ENCODE measurements at regions not wholly inside any gene's neighbourhood (a gene's known extent, or its start where the extent isn't known, plus 50 kb on each side); places are given as distances from the start of the nearest gene placed in this dataset.

- no peak for DNase-seq
- H3K36me3 Mint-ChIP-seq (ENCODE audit: insufficient read depth, unreplicated experiment) = no peaks in the 10 kb centered on the region
- H3K9me3 Mint-ChIP-seq (ENCODE audit: low read depth, unreplicated experiment) = peaks cover 13% of the 10 kb centered on the region
- intact Hi-C loops (cut with micrococcal nuclease; ENCODE audit: unreplicated experiment) = no loop called here
- no peak overlapping the region for H3K27ac Mint-ChIP-seq (ENCODE audit: unreplicated experiment)
- H3K4me1 Mint-ChIP-seq (ENCODE audit: low read depth, unreplicated experiment) = no peaks in the 10 kb centered on the region
- TF ChIP-seq, protein P1, sequence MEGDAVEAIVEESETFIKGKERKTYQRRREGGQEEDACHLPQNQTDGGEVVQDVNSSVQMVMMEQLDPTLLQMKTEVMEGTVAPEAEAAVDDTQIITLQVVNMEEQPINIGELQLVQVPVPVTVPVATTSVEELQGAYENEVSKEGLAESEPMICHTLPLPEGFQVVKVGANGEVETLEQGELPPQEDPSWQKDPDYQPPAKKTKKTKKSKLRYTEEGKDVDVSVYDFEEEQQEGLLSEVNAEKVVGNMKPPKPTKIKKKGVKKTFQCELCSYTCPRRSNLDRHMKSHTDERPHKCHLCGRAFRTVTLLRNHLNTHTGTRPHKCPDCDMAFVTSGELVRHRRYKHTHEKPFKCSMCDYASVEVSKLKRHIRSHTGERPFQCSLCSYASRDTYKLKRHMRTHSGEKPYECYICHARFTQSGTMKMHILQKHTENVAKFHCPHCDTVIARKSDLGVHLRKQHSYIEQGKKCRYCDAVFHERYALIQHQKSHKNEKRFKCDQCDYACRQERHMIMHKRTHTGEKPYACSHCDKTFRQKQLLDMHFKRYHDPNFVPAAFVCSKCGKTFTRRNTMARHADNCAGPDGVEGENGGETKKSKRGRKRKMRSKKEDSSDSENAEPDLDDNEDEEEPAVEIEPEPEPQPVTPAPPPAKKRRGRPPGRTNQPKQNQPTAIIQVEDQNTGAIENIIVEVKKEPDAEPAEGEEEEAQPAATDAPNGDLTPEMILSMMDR (IDR thresholded peaks at IDR 0.05; ENCODE audit: unreplicated experiment) = no peak
- no peaks in the 10 kb centered on the region for H3K27me3 Mint-ChIP-seq (ENCODE audit: unreplicated experiment)
- CTCF ChIA-PET = no interaction called here
- H3K4me3 Mint-ChIP-seq (ENCODE audit: low read depth, unreplicated experiment) = no peak overlapping the region
- BruUV-seq (replicated peaks) = no TSS peak
These were observed 289.6 kb downstream of the EPM2A start for GRCh38 chr6:145445674-145446073.

DNA sequence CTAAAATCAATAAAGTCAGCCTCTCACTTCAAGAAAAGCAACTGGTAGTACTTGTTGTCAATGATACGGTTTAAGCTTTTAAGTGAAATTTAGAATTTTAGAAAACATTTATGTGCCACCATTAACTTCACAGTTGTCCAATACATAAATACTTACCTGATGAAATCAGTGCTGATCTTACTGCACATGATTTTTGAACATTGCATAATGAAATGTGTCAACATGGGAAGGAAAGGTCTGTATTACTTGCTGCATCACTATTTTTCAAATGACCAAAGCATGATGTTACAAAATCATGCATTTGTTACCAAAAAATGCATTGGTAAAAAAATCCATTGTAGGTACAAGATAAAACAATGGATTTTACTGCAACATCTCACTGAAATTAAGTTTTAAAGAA is 284.3 kb downstream of the EPM2A start:
- Mint-ChIP-seq H3K27ac (ENCODE audit: unreplicated experiment) (no peak overlapping the region), H3K9me3 (ENCODE audit: low read depth, unreplicated experiment) (peaks cover 5% of the 10 kb centered on the region), H3K4me1 (ENCODE audit: low read depth, unreplicated experiment) (no peaks in the 10 kb centered on the region), H3K27me3 (ENCODE audit: unreplicated experiment) (no peaks in the 10 kb centered on the region), H3K4me3 (ENCODE audit: low read depth, unreplicated experiment) (no peak overlapping the region), H3K36me3 (ENCODE audit: insufficient read depth, unreplicated experiment) (no peaks in the 10 kb centered on the region)
- intact Hi-C loops (cut with micrococcal nuclease; ENCODE audit: unreplicated experiment) = no loop called here
- no peak for DNase-seq
- CTCF ChIA-PET = no interaction called here
- BruUV-seq (replicated peaks) = no TSS peak
- TF ChIP-seq, protein P1 (IDR thresholded peaks at IDR 0.05; ENCODE audit: unreplicated experiment) = no peak

- no peak overlapping the region for H3K27ac Mint-ChIP-seq (ENCODE audit: unreplicated experiment)
- H3K27me3 Mint-ChIP-seq (ENCODE audit: unreplicated experiment) = no peaks in the 10 kb centered on the region
- no peaks in the 10 kb centered on the region for H3K4me1 Mint-ChIP-seq (ENCODE audit: low read depth, unreplicated experiment)
- BruUV-seq (replicated peaks) = no TSS peak
- CTCF ChIA-PET = no interaction called here
- TF ChIP-seq, protein P1 (IDR thresholded peaks at IDR 0.05; ENCODE audit: unreplicated experiment) = no peak
- H3K4me3 Mint-ChIP-seq (ENCODE audit: low read depth, unreplicated experiment) = no peak overlapping the region
- H3K9me3 Mint-ChIP-seq (ENCODE audit: low read depth, unreplicated experiment) = no peaks in the 10 kb centered on the region
- DNase-seq = no peak
- H3K36me3 Mint-ChIP-seq (ENCODE audit: insufficient read depth, unreplicated experiment) = no peaks in the 10 kb centered on the region
- intact Hi-C loops (cut with micrococcal nuclease; ENCODE audit: unreplicated experiment) = no loop called here
These were observed 281.9 kb downstream of the EPM2A start for GRCh38 chr6:145453376-145453775.

GRCh38 chr6:145454006-145454405 is 281.3 kb downstream of the EPM2A start:
- TF ChIP-seq, protein P1 (IDR thresholded peaks at IDR 0.05; ENCODE audit: unreplicated experiment) = no peak
- no peak for DNase-seq
- BruUV-seq (replicated peaks) = no TSS peak
- CTCF ChIA-PET = no interaction called here
- H3K4me3 Mint-ChIP-seq (ENCODE audit: low read depth, unreplicated experiment) = no peak overlapping the region
- no peaks in the 10 kb centered on the region for H3K27me3 Mint-ChIP-seq (ENCODE audit: unreplicated experiment)
- H3K4me1 Mint-ChIP-seq (ENCODE audit: low read depth, unreplicated experiment) = no peaks in the 10 kb centered on the region
- no peaks in the 10 kb centered on the region for H3K36me3 Mint-ChIP-seq (ENCODE audit: insufficient read depth, unreplicated experiment)
- peaks cover 2% of the 10 kb centered on the region for H3K9me3 Mint-ChIP-seq (ENCODE audit: low read depth, unreplicated experiment)
- no peak overlapping the region for H3K27ac Mint-ChIP-seq (ENCODE audit: unreplicated experiment)
- intact Hi-C loops (cut with micrococcal nuclease; ENCODE audit: unreplicated experiment) = no loop called here

- intact Hi-C loops (cut with micrococcal nuclease; ENCODE audit: unreplicated experiment) = no loop called here
- TF ChIP-seq, protein P1 (IDR thresholded peaks at IDR 0.05; ENCODE audit: unreplicated experiment) = no peak
- no peaks in the 10 kb centered on the region for H3K27me3 Mint-ChIP-seq (ENCODE audit: unreplicated experiment)
- H3K9me3 Mint-ChIP-seq (ENCODE audit: low read depth, unreplicated experiment) = peaks cover 2% of the 10 kb centered on the region
- no peaks in the 10 kb centered on the region for H3K4me1 Mint-ChIP-seq (ENCODE audit: low read depth, unreplicated experiment)
- no peaks in the 10 kb centered on the region for H3K36me3 Mint-ChIP-seq (ENCODE audit: insufficient read depth, unreplicated experiment)
- H3K4me3 Mint-ChIP-seq (ENCODE audit: low read depth, unreplicated experiment) = no peak overlapping the region
- no TSS peak for BruUV-seq (replicated peaks)
- CTCF ChIA-PET = no interaction called here
- H3K27ac Mint-ChIP-seq (ENCODE audit: unreplicated experiment) = no peak overlapping the region
- no peak for DNase-seq
These were observed 277.8 kb downstream of the EPM2A start for GRCh38 chr6:145457556-145457955.
